GM12878 (cell line): ENCODE measurements at regions not wholly inside any gene's neighbourhood (a gene's known extent, or its start where the extent isn't known, plus 50 kb on each side); places are given as distances from the start of the nearest gene placed in this dataset.

Source experiments
- ATAC-seq: fragments of 200-7000 bp; cut with Tn5 transposase; 3 replicates; pipeline ENCODE4 v1.9.1; 2020; ENCODE audit warnings: mild to moderate bottlenecking, moderate library complexity
- BruUV-seq: library from RNA; stranded (reverse); fragments of 400-500 nt; replicated peaks from 2 replicates; lab custom pipeline; 2021; lab: Mats Ljungman, UMichigan
- CTCF ChIA-PET: fragments of 300-600 bp; sonication (Branson Sonifier 250); formaldehyde crosslinking; extraction: SDS; loops from one replicate; lab custom pipeline; 2021; ENCODE audit warnings: inconsistent platforms; lab: Yijun Ruan, JAX
- POLR2A ChIA-PET: fragments of 350-600 bp; formaldehyde crosslinking; extraction: SDS; loops from one replicate; lab custom pipeline; 2021; ENCODE audit warnings: inconsistent platforms; lab: Charles Lee
- RAD21 ChIA-PET: fragments of 300-600 bp; sonication (Branson Sonifier 250); formaldehyde crosslinking; loops from one replicate; lab custom pipeline; 2023; ENCODE audit warnings: antibody characterized with exemption; ENCODE audit not compliant: unreplicated experiment; lab: Charles Lee
- SMC1A ChIA-PET: fragments of 300-600 bp; sonication (Branson Sonifier 250); formaldehyde crosslinking; loops from one replicate; lab custom pipeline; 2023; ENCODE audit not compliant: unreplicated experiment, uncharacterized antibody; lab: Charles Lee
- DNase-seq: peaks from one replicate; pipeline ENCODE4 v3.0.0-alpha.2; 2011; ENCODE audit warnings: low read depth, low spot score
- FAIRE-seq: peaks from 3 replicates; lab custom pipeline; 2011; peaks lifted over from hg19 to GRCh38; lab: Jason Lieb, UNC
- H2AFZ ChIP-seq: 2 replicates; pipeline ENCODE4 v1.6.0; 2011; ENCODE audit warnings: low read depth, low read length, control low read depth; ENCODE audit not compliant: control insufficient read depth
- H3K27ac ChIP-seq: 2 replicates; pipeline ENCODE4 v1.5.1; 2011; ENCODE audit warnings: control low read depth; ENCODE audit not compliant: control insufficient read depth, insufficient read depth
- H3K27me3 ChIP-seq, 2 experiments: replicated peaks in 1 of 2; 2 replicates each; pipeline versions ENCODE4 v1.6.0 to v1.6.1; 2011; ENCODE audit warnings: low read length in 1 of 2; ENCODE audit not compliant: control insufficient read depth in 2 of 2, insufficient read depth in 2 of 2
- H3K36me3 ChIP-seq, 2 experiments: 2 replicates each; pipeline ENCODE4 v1.5.1; 2011; ENCODE audit warnings: low read length in 1 of 2; ENCODE audit not compliant: control insufficient read depth in 2 of 2, insufficient read depth in 2 of 2
- H3K4me1 ChIP-seq: 2 replicates; pipeline ENCODE4 v1.6.1; 2011; ENCODE audit warnings: mild to moderate bottlenecking, low read length, moderate library complexity, mixed read lengths; ENCODE audit not compliant: control insufficient read depth, insufficient read depth
- H3K4me2 ChIP-seq: 2 replicates; pipeline ENCODE4 v1.6.0; 2011; ENCODE audit warnings: control low read depth; ENCODE audit not compliant: control insufficient read depth, insufficient read depth
- H3K4me3 ChIP-seq: fragments of 200-600 bp; sonication (generic); 2 replicates; pipeline ENCODE4 v1.5.1; 2016
- H3K79me2 ChIP-seq: 2 replicates; pipeline ENCODE4 v1.6.0; 2011; ENCODE audit warnings: low read length; ENCODE audit not compliant: control insufficient read depth, insufficient read depth
- H3K9ac ChIP-seq: 2 replicates; pipeline ENCODE4 v1.8.0; 2011; ENCODE audit warnings: low read length, control low read depth, mixed read lengths; ENCODE audit not compliant: control insufficient read depth, insufficient read depth
- H3K9me3 ChIP-seq: replicated peaks from 3 replicates; pipeline ENCODE4 v1.5.1; 2011; ENCODE audit warnings: mild to moderate bottlenecking, low read length; ENCODE audit not compliant: control insufficient read depth, insufficient read depth
- H4K20me1 ChIP-seq: 2 replicates; pipeline ENCODE4 v1.6.0; 2011; ENCODE audit not compliant: control insufficient read depth, insufficient read depth
- BCL11A ChIP-seq: IDR thresholded peaks from 2 replicates; pipeline ENCODE4 v1.6.1; 2011; ENCODE audit warnings: low read depth, low read length
- DPF2 ChIP-seq: fragments of 450-650 bp; IDR thresholded peaks from 2 replicates; pipeline ENCODE4 v1.6.1; 2017; ENCODE audit warnings: mild to moderate bottlenecking
- EZH2 ChIP-seq: IDR thresholded peaks from 2 replicates; pipeline ENCODE4 v1.6.1; 2012; ENCODE audit warnings: low read depth, mild to moderate bottlenecking, control low read depth, inconsistent platforms, low read length, borderline replicate concordance; ENCODE audit not compliant: control insufficient read depth
- FOXM1 ChIP-seq: IDR thresholded peaks from 2 replicates; pipeline ENCODE4 v1.6.1; 2012; ENCODE audit warnings: low read depth, mild to moderate bottlenecking, inconsistent platforms, low read length, moderate library complexity
- KAT2A ChIP-seq: conservative IDR thresholded peaks from 2 replicates; pipeline ENCODE4 v1.6.1; 2011; ENCODE audit warnings: low read depth, low read length; ENCODE audit not compliant: control insufficient read depth
- KLF5 ChIP-seq: fragments of 450-650 bp; IDR thresholded peaks from 2 replicates; pipeline ENCODE4 v1.6.1; 2014; ENCODE audit warnings: mild to moderate bottlenecking; ENCODE audit not compliant: partially characterized antibody
- MYC ChIP-seq: IDR thresholded peaks from 2 replicates; pipeline ENCODE4 v1.6.1; 2011; ENCODE audit warnings: mild to moderate bottlenecking, low read length, moderate library complexity, inconsistent platforms; ENCODE audit not compliant: insufficient read depth, insufficient replicate concordance, insufficient read length, severe bottlenecking
- ZNF207 ChIP-seq: fragments of 450-650 bp; IDR thresholded peaks from 2 replicates; pipeline ENCODE4 v1.6.1; 2014; ENCODE audit warnings: antibody characterized with exemption, mild to moderate bottlenecking, borderline replicate concordance
- WGBS: methylation state at CpG from one replicate; pipeline ENCODE4 v1.1.6; 2016; ENCODE audit warnings: low lambda C conversion rate; ENCODE audit not compliant: insufficient replicate concordance, insufficient coverage; ENCODE audit errors: missing lambda C conversion rate; 5-methylcytosine and 5-hydroxymethylcytosine counted together
- in situ Hi-C: fragments of 300-500 bp; cut with MboI; formaldehyde crosslinking; loops from 9 replicates; pipeline ENCODE4 v1.14.3; 2018; ENCODE audit warnings: mixed read lengths
- intact Hi-C: fragments of 100-400 bp; cut with micrococcal nuclease; formaldehyde crosslinking; loops from one replicate; pipeline ENCODE4 v1.14.2; 2022; ENCODE audit not compliant: unreplicated experiment
- TF ChIP-seq, protein P1 (sequence below): fragments of 450-650 bp; IDR thresholded peaks from 2 replicates; pipeline ENCODE4 v1.6.1; 2016; ENCODE audit warnings: mild to moderate bottlenecking
- TF ChIP-seq, protein P2 (sequence below): fragments of 450-650 bp; IDR thresholded peaks from 2 replicates; pipeline ENCODE4 v1.6.1; 2017; ENCODE audit warnings: mild to moderate bottlenecking, low read depth, inconsistent platforms; ENCODE audit not compliant: poor library complexity, severe bottlenecking
- TF ChIP-seq, protein P3 (sequence below): IDR thresholded peaks from 2 replicates; pipeline ENCODE4 v1.6.1; 2012; ENCODE audit warnings: low read depth, low read length, improper control_type of control experiment
- TF ChIP-seq, protein P4 (sequence below): fragments of 450-650 bp; IDR thresholded peaks from 2 replicates; pipeline ENCODE4 v1.6.1; 2018; ENCODE audit warnings: mild to moderate bottlenecking, low read depth, moderate library complexity; ENCODE audit not compliant: partially characterized antibody
- TF ChIP-seq, protein P5 (sequence below): IDR thresholded peaks from 2 replicates; pipeline ENCODE4 v1.6.1; 2012; ENCODE audit warnings: mild to moderate bottlenecking, low read depth, low read length

DNA sequence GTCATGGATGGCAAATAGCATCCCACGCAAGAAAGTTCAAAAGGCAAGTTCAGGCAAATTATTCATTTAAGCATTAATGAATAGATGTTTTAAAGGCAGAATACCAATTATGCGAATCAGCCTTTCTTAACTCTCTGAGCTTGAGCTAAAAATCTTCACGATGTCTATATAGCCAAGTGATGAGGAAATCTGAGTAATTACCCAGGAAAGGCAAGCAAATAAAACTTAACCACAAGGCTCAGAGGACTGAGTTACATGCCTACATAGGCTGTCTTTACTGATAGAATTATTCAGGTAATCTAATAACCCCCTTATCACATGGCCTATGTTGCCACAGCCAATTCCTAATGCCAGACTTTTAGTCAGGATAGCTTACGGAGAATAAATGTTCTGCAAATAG, 120.8 kb upstream of the MTAP start:
- intact Hi-C loops (no loop called here), in situ Hi-C loops (no loop called here)
- BruUV-seq = no TSS peak
- no peak overlapping the region for H3K27ac ChIP-seq
- no peak overlapping the region for H2AFZ ChIP-seq
- SMC1A ChIA-PET = no interaction called here
- FAIRE-seq (no peak), DNase-seq (no peak), ATAC-seq (no peak)
- H4K20me1 ChIP-seq = no peaks in the 10 kb centered on the region
- H3K27me3 ChIP-seq = no peaks in the 10 kb centered on the region; a peak in 1 of 4 replicates
- no peaks in the 10 kb centered on the region for H3K79me2 ChIP-seq
- no peak overlapping the region for H3K4me3 ChIP-seq
- no peak overlapping the region for H3K4me2 ChIP-seq
- RAD21 ChIA-PET = no interaction called here
- no peaks in the 10 kb centered on the region for H3K4me1 ChIP-seq
- H3K9ac ChIP-seq = no peak overlapping the region
- H3K36me3 ChIP-seq = no peaks in the 10 kb centered on the region
- CTCF ChIA-PET = interaction anchor here (2.0 kb wide), 1 partner anchor 9 kb away, joined by 8 read pairs; no protein-coding TSS in a partner anchor
- no peaks in the 10 kb centered on the region for H3K9me3 ChIP-seq
- POLR2A ChIA-PET = no interaction called here
- WGBS = 47% methylated on average over 4 of the region's 4 CpGs
- TF ChIP-seq, protein P1, sequence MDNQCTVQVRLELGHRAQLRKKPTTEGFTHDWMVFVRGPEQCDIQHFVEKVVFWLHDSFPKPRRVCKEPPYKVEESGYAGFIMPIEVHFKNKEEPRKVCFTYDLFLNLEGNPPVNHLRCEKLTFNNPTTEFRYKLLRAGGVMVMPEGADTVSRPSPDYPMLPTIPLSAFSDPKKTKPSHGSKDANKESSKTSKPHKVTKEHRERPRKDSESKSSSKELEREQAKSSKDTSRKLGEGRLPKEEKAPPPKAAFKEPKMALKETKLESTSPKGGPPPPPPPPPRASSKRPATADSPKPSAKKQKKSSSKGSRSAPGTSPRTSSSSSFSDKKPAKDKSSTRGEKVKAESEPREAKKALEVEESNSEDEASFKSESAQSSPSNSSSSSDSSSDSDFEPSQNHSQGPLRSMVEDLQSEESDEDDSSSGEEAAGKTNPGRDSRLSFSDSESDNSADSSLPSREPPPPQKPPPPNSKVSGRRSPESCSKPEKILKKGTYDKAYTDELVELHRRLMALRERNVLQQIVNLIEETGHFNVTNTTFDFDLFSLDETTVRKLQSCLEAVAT = no peak
- TF ChIP-seq KLF5 (no peak), DPF2 (no peak), KAT2A (no peak), ZNF207 (no peak), EZH2 (no peak), MYC (no peak), FOXM1 (no peak), BCL11A (no peak)
- TF ChIP-seq, protein P2, sequence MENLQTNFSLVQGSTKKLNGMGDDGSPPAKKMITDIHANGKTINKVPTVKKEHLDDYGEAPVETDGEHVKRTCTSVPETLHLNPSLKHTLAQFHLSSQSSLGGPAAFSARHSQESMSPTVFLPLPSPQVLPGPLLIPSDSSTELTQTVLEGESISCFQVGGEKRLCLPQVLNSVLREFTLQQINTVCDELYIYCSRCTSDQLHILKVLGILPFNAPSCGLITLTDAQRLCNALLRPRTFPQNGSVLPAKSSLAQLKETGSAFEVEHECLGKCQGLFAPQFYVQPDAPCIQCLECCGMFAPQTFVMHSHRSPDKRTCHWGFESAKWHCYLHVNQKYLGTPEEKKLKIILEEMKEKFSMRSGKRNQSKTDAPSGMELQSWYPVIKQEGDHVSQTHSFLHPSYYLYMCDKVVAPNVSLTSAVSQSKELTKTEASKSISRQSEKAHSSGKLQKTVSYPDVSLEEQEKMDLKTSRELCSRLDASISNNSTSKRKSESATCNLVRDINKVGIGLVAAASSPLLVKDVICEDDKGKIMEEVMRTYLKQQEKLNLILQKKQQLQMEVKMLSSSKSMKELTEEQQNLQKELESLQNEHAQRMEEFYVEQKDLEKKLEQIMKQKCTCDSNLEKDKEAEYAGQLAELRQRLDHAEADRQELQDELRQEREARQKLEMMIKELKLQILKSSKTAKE = no peak
- TF ChIP-seq, protein P3, sequence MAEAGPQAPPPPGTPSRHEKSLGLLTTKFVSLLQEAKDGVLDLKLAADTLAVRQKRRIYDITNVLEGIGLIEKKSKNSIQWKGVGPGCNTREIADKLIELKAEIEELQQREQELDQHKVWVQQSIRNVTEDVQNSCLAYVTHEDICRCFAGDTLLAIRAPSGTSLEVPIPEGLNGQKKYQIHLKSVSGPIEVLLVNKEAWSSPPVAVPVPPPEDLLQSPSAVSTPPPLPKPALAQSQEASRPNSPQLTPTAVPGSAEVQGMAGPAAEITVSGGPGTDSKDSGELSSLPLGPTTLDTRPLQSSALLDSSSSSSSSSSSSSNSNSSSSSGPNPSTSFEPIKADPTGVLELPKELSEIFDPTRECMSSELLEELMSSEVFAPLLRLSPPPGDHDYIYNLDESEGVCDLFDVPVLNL = no peak
- TF ChIP-seq, protein P4, sequence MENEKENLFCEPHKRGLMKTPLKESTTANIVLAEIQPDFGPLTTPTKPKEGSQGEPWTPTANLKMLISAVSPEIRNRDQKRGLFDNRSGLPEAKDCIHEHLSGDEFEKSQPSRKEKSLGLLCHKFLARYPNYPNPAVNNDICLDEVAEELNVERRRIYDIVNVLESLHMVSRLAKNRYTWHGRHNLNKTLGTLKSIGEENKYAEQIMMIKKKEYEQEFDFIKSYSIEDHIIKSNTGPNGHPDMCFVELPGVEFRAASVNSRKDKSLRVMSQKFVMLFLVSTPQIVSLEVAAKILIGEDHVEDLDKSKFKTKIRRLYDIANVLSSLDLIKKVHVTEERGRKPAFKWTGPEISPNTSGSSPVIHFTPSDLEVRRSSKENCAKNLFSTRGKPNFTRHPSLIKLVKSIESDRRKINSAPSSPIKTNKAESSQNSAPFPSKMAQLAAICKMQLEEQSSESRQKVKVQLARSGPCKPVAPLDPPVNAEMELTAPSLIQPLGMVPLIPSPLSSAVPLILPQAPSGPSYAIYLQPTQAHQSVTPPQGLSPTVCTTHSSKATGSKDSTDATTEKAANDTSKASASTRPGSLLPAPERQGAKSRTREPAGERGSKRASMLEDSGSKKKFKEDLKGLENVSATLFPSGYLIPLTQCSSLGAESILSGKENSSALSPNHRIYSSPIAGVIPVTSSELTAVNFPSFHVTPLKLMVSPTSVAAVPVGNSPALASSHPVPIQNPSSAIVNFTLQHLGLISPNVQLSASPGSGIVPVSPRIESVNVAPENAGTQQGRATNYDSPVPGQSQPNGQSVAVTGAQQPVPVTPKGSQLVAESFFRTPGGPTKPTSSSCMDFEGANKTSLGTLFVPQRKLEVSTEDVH = no peak
- TF ChIP-seq, protein P5, sequence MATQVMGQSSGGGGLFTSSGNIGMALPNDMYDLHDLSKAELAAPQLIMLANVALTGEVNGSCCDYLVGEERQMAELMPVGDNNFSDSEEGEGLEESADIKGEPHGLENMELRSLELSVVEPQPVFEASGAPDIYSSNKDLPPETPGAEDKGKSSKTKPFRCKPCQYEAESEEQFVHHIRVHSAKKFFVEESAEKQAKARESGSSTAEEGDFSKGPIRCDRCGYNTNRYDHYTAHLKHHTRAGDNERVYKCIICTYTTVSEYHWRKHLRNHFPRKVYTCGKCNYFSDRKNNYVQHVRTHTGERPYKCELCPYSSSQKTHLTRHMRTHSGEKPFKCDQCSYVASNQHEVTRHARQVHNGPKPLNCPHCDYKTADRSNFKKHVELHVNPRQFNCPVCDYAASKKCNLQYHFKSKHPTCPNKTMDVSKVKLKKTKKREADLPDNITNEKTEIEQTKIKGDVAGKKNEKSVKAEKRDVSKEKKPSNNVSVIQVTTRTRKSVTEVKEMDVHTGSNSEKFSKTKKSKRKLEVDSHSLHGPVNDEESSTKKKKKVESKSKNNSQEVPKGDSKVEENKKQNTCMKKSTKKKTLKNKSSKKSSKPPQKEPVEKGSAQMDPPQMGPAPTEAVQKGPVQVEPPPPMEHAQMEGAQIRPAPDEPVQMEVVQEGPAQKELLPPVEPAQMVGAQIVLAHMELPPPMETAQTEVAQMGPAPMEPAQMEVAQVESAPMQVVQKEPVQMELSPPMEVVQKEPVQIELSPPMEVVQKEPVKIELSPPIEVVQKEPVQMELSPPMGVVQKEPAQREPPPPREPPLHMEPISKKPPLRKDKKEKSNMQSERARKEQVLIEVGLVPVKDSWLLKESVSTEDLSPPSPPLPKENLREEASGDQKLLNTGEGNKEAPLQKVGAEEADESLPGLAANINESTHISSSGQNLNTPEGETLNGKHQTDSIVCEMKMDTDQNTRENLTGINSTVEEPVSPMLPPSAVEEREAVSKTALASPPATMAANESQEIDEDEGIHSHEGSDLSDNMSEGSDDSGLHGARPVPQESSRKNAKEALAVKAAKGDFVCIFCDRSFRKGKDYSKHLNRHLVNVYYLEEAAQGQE = no peak
